ENCODE measurements at regions not wholly inside any gene's neighbourhood (a gene's known extent, or its start where the extent isn't known, plus 50 kb on each side); places are given as distances from the start of the nearest gene placed in this dataset.

DNA sequence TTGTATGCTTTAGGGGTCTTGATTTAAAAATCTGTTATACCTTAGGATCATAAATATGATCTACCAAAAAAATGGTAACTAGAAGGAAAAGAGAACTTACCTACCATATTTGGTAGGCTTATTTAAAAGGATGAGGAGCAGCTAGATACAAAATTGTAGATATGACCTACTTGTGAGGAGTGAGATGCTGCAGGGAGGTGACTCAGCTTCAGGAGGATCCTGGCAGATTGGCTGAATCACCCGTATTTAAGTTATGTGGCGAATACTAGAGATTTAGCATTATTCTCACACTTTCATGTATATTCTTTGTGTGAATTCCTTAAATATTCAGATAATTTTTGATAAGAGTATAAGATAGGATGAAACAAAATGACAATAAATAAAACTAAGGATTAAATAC lies 657.3 kb upstream of the LINC00305 start:
- no peaks in the 10 kb centered on the region for H3K9me3 ChIP-seq (ENCODE audit: control insufficient read depth, insufficient read depth, low read length)
- no peaks in the 10 kb centered on the region for H3F3A ChIP-seq (ENCODE audit: control insufficient read depth, insufficient read depth)
- no peaks in the 10 kb centered on the region for H4K20me1 ChIP-seq (ENCODE audit: control insufficient read depth, insufficient read depth, low read depth, low read length)
- H3K79me2 ChIP-seq (ENCODE audit: control insufficient read depth, low read length) = no peaks in the 10 kb centered on the region
- H3K4me3 ChIP-seq (ENCODE audit: low read length) = no peak overlapping the region
- H3K27me3 ChIP-seq (ENCODE audit: control insufficient read depth, low read length) = no peaks in the 10 kb centered on the region
- H3K36me3 ChIP-seq (ENCODE audit: control insufficient read depth, low read length) = no peaks in the 10 kb centered on the region
- TF ChIP-seq EZH2phosphoT487 (IDR thresholded peaks at IDR 0.05; ENCODE audit: borderline replicate concordance, low read length) = no peak
- TF ChIP-seq, protein P1, sequence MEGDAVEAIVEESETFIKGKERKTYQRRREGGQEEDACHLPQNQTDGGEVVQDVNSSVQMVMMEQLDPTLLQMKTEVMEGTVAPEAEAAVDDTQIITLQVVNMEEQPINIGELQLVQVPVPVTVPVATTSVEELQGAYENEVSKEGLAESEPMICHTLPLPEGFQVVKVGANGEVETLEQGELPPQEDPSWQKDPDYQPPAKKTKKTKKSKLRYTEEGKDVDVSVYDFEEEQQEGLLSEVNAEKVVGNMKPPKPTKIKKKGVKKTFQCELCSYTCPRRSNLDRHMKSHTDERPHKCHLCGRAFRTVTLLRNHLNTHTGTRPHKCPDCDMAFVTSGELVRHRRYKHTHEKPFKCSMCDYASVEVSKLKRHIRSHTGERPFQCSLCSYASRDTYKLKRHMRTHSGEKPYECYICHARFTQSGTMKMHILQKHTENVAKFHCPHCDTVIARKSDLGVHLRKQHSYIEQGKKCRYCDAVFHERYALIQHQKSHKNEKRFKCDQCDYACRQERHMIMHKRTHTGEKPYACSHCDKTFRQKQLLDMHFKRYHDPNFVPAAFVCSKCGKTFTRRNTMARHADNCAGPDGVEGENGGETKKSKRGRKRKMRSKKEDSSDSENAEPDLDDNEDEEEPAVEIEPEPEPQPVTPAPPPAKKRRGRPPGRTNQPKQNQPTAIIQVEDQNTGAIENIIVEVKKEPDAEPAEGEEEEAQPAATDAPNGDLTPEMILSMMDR (IDR thresholded peaks at IDR 0.05; ENCODE audit: low read depth, low read length, poor library complexity, severe bottlenecking) = no peak
- H3K4me1 ChIP-seq (ENCODE audit: control insufficient read depth, low read length) = no peaks in the 10 kb centered on the region
- H3K4me2 ChIP-seq (ENCODE audit: low read length) = no peak overlapping the region
- no peaks in the 10 kb centered on the region for H3K9me2 ChIP-seq (replicated peaks; ENCODE audit: control insufficient read depth, low read length)
- no peak overlapping the region for H3K27ac ChIP-seq (ENCODE audit: low read depth, low read length)

DNA sequence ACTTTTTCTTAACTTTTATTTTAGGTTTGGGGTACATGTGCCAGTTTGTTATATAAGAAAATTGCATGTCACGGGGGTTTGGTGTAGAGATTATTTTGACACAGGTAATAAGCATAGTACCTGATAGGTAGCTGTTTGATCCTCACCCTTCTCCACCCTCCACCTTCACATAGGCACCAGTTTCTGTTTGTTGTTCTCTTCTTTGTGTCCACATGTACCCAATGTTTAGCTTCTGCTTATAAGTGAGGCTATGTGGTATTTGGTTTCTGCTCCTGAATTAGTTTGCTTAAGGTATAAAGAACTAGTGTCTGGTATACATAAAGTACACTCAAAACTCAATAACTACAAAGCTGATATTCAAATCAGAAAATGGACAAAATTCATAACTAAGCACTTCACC lies 654.6 kb upstream of the LINC00305 start:
- Histone ChIP-seq H3K79me2 (ENCODE audit: control insufficient read depth, low read length) (no peaks in the 10 kb centered on the region), H3K27me3 (ENCODE audit: control insufficient read depth, low read length) (no peaks in the 10 kb centered on the region), H3K4me1 (ENCODE audit: control insufficient read depth, low read length) (no peaks in the 10 kb centered on the region), H3K9me2 (replicated peaks; ENCODE audit: control insufficient read depth, low read length) (no peaks in the 10 kb centered on the region), H4K20me1 (ENCODE audit: control insufficient read depth, insufficient read depth, low read depth, low read length) (no peaks in the 10 kb centered on the region), H3K27ac (ENCODE audit: low read depth, low read length) (no peak overlapping the region), H3K4me2 (ENCODE audit: low read length) (no peak overlapping the region), H3F3A (ENCODE audit: control insufficient read depth, insufficient read depth) (no peaks in the 10 kb centered on the region), H3K4me3 (ENCODE audit: low read length) (no peak overlapping the region), H3K9me3 (ENCODE audit: control insufficient read depth, insufficient read depth, low read length) (no peaks in the 10 kb centered on the region), H3K36me3 (ENCODE audit: control insufficient read depth, low read length) (no peaks in the 10 kb centered on the region)
- TF ChIP-seq EZH2phosphoT487 (IDR thresholded peaks at IDR 0.05; ENCODE audit: borderline replicate concordance, low read length) = no peak
- TF ChIP-seq, protein P1 (IDR thresholded peaks at IDR 0.05; ENCODE audit: low read depth, low read length, poor library complexity, severe bottlenecking) = no peak

DNA sequence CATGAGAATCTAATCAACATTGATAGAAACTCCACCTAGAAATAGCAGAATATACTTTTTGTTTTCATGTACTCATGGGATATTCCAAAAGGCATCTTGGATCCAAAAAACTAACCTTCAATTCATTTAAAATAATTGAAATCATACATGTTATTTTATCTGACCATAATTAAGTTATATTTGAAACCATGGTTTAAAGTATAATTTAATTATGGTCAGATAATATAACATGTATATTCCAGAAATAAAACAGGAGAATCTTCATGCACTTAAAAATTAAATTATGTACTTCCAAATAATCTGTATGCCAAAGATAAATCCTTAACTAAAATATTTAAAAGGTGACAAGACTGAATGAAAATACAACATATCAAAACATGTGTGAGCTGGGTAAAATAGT lies 651.3 kb upstream of the LINC00305 start:
- TF ChIP-seq, protein P1 (IDR thresholded peaks at IDR 0.05; ENCODE audit: low read depth, low read length, poor library complexity, severe bottlenecking) = no peak
- no peak for TF ChIP-seq EZH2phosphoT487 (IDR thresholded peaks at IDR 0.05; ENCODE audit: borderline replicate concordance, low read length)
- H3K79me2 ChIP-seq (ENCODE audit: control insufficient read depth, low read length) = no peaks in the 10 kb centered on the region
- no peak overlapping the region for H3K4me2 ChIP-seq (ENCODE audit: low read length)
- no peaks in the 10 kb centered on the region for H3K9me2 ChIP-seq (replicated peaks; ENCODE audit: control insufficient read depth, low read length)
- H3K36me3 ChIP-seq (ENCODE audit: control insufficient read depth, low read length) = no peaks in the 10 kb centered on the region
- no peak overlapping the region for H3K4me3 ChIP-seq (ENCODE audit: low read length)
- H3F3A ChIP-seq (ENCODE audit: control insufficient read depth, insufficient read depth) = no peaks in the 10 kb centered on the region
- no peaks in the 10 kb centered on the region for H3K9me3 ChIP-seq (ENCODE audit: control insufficient read depth, insufficient read depth, low read length)
- no peaks in the 10 kb centered on the region for H4K20me1 ChIP-seq (ENCODE audit: control insufficient read depth, insufficient read depth, low read depth, low read length)
- H3K4me1 ChIP-seq (ENCODE audit: control insufficient read depth, low read length) = no peaks in the 10 kb centered on the region
- no peaks in the 10 kb centered on the region for H3K27me3 ChIP-seq (ENCODE audit: control insufficient read depth, low read length)
- no peak overlapping the region for H3K27ac ChIP-seq (ENCODE audit: low read depth, low read length)

DNA sequence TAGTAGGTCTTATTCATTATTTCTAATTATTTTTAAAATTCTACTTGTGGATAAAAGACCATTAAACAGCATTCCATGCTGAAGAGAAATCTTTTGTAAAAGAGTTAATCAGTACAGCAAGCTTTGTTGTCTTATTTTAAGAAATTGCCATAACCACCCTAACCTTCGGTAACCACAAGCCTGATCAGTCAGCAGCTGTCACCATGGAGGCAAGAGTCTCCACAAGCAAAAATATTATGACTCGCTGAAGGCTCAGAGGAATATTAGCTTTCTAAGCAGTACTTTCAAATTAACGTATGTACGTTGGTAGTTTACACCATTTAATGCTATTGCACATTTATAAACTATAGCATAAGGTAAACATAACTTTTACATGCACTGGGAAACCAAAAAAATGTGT lies 650.5 kb upstream of the LINC00305 start:
- H3K27ac ChIP-seq (ENCODE audit: low read depth, low read length) = no peak overlapping the region
- no peaks in the 10 kb centered on the region for H3K4me1 ChIP-seq (ENCODE audit: control insufficient read depth, low read length)

More for the DNA sequence above, 650.5 kb upstream of the LINC00305 start:
- Histone ChIP-seq H3K9me3 (ENCODE audit: control insufficient read depth, insufficient read depth, low read length) (no peaks in the 10 kb centered on the region), H4K20me1 (ENCODE audit: control insufficient read depth, insufficient read depth, low read depth, low read length) (no peaks in the 10 kb centered on the region), H3F3A (ENCODE audit: control insufficient read depth, insufficient read depth) (no peaks in the 10 kb centered on the region), H3K36me3 (ENCODE audit: control insufficient read depth, low read length) (no peaks in the 10 kb centered on the region), H3K4me2 (ENCODE audit: low read length) (no peak overlapping the region), H3K9me2 (replicated peaks; ENCODE audit: control insufficient read depth, low read length) (no peaks in the 10 kb centered on the region), H3K4me3 (ENCODE audit: low read length) (no peak overlapping the region), H3K79me2 (ENCODE audit: control insufficient read depth, low read length) (no peaks in the 10 kb centered on the region), H3K27me3 (ENCODE audit: control insufficient read depth, low read length) (no peaks in the 10 kb centered on the region)
- no peak for TF ChIP-seq EZH2phosphoT487 (IDR thresholded peaks at IDR 0.05; ENCODE audit: borderline replicate concordance, low read length)
- TF ChIP-seq, protein P1 (IDR thresholded peaks at IDR 0.05; ENCODE audit: low read depth, low read length, poor library complexity, severe bottlenecking) = no peak
